ENCODE measurements at regions not wholly inside any gene's neighbourhood (a gene's known extent, or its start where the extent isn't known, plus 50 kb on each side); places are given as distances from the start of the nearest gene placed in this dataset.

DNA sequence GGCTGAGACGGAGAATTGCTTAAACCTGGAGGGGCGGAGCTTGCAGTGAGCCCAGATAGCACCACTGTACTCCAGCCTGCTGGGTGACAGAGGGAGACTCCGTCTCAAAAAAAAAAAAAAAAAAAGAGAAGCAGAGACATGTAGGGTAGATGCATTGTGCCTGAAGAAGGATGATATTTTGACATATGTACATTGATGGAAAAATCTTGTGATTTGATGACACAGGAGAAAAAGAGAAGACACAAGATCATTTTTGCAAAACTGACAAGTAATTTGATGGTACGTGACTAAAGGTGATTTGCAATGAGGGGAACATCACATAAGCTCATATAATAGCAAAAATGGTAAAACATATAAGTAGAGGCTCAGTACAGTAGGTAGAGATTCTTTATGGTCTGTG is 340.1 kb upstream of the FSTL5 start:
- TF ChIP-seq, protein P1, sequence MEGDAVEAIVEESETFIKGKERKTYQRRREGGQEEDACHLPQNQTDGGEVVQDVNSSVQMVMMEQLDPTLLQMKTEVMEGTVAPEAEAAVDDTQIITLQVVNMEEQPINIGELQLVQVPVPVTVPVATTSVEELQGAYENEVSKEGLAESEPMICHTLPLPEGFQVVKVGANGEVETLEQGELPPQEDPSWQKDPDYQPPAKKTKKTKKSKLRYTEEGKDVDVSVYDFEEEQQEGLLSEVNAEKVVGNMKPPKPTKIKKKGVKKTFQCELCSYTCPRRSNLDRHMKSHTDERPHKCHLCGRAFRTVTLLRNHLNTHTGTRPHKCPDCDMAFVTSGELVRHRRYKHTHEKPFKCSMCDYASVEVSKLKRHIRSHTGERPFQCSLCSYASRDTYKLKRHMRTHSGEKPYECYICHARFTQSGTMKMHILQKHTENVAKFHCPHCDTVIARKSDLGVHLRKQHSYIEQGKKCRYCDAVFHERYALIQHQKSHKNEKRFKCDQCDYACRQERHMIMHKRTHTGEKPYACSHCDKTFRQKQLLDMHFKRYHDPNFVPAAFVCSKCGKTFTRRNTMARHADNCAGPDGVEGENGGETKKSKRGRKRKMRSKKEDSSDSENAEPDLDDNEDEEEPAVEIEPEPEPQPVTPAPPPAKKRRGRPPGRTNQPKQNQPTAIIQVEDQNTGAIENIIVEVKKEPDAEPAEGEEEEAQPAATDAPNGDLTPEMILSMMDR (conservative IDR thresholded peaks at IDR 0.05), result no peak
- TF ChIP-seq ZFX (IDR thresholded peaks at IDR 0.05), result no peak
